ENCODE measurements at regions not wholly inside any gene's neighbourhood (a gene's known extent, or its start where the extent isn't known, plus 50 kb on each side); places are given as distances from the start of the nearest gene placed in this dataset.
A peak's percentile ranks its signal among the peaks of the same experiment; 100 is the strongest.

DNA sequence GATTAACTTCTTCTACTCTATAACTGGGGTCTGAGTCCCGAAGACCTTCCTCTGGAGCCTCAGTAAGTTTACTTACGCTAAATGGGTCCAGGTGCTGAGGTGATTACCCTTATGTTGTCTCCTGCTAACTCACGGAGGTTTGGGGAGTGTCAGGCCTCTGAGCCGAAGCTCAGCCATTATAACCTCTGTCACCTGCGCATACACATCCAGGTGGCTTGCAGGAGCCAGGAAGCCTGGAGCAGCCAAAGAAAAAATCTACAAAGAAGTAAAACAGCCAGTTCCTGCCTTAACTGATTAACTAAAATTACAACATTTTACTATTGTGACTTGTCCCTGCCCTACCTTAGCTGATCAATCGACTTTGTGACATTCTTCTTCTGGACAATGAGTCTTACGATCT, 350.7 kb downstream of the GLRX3 start:
- Histone ChIP-seq H2BK20ac (ENCODE audit: low read depth, low read length, poor library complexity, severe bottlenecking) (no peak overlapping the region), H3K23ac (ENCODE audit: insufficient read length, low read depth, low read length) (no peak overlapping the region), H4K8ac (replicated peaks; ENCODE audit: insufficient read length, low read depth, low read length) (no peak overlapping the region), H3K27ac (ENCODE audit: insufficient read length, low read depth, low read length) (no peak overlapping the region), H3K14ac (ENCODE audit: insufficient read depth, low read length) (no peak overlapping the region), H3K4me2 (ENCODE audit: insufficient read depth, insufficient read length, low read length) (no peak overlapping the region), H3K79me1 (ENCODE audit: insufficient read depth, low read depth, low read length, poor library complexity, severe bottlenecking) (no peaks in the 10 kb centered on the region), H3K4me1 (ENCODE audit: insufficient read depth, low read length) (peaks cover 2% of the 10 kb centered on the region; the same call in 1 of the 2 replicates), H2BK5ac (ENCODE audit: insufficient read length, low read length) (no peak overlapping the region), H3K9ac (ENCODE audit: extremely low read depth, insufficient read length, low read length) (no peak overlapping the region), H3K79me2 (ENCODE audit: insufficient read depth, low read length) (no peaks in the 10 kb centered on the region), H4K91ac (ENCODE audit: insufficient read length, low read depth, low read length) (no peak overlapping the region), H3T11ph (ENCODE audit: low read length) (no peak overlapping the region), H2AK5ac (ENCODE audit: insufficient read length, low read length) (no peak overlapping the region), H3K4ac (ENCODE audit: low read depth, low read length) (no peak overlapping the region), H3K18ac (ENCODE audit: insufficient read length, low read depth, low read length) (no peak overlapping the region), H3K23me2 (ENCODE audit: insufficient read length, low read depth, low read length, poor library complexity, severe bottlenecking) (no peaks in the 10 kb centered on the region), H4K5ac (ENCODE audit: insufficient read length, low read depth, low read length) (no peak overlapping the region), H2AFZ (ENCODE audit: low read length) (no peak overlapping the region), H3K56ac (ENCODE audit: insufficient read length, low read depth, low read length) (no peak overlapping the region), H2BK12ac (ENCODE audit: insufficient read length, low read depth, low read length) (no peak overlapping the region), H2BK120ac (ENCODE audit: low read depth, low read length, poor library complexity, severe bottlenecking) (no peak overlapping the region), H3K27me3 (ENCODE audit: insufficient read depth, low read length) (no peaks in the 10 kb centered on the region), H4K20me1 (ENCODE audit: control insufficient read depth, insufficient read depth, insufficient read length) (no peaks in the 10 kb centered on the region), H3K9me3 (ENCODE audit: control insufficient read depth, low read depth, low read length) (no peaks in the 10 kb centered on the region), H2BK15ac (ENCODE audit: low read depth, low read length) (no peak overlapping the region)
- TF ChIP-seq, protein P1, sequence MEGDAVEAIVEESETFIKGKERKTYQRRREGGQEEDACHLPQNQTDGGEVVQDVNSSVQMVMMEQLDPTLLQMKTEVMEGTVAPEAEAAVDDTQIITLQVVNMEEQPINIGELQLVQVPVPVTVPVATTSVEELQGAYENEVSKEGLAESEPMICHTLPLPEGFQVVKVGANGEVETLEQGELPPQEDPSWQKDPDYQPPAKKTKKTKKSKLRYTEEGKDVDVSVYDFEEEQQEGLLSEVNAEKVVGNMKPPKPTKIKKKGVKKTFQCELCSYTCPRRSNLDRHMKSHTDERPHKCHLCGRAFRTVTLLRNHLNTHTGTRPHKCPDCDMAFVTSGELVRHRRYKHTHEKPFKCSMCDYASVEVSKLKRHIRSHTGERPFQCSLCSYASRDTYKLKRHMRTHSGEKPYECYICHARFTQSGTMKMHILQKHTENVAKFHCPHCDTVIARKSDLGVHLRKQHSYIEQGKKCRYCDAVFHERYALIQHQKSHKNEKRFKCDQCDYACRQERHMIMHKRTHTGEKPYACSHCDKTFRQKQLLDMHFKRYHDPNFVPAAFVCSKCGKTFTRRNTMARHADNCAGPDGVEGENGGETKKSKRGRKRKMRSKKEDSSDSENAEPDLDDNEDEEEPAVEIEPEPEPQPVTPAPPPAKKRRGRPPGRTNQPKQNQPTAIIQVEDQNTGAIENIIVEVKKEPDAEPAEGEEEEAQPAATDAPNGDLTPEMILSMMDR (conservative IDR thresholded peaks at IDR 0.05), result no peak
- H3K4me3 Mint-ChIP-seq, result no peak overlapping the region
- peaks cover 3% of the 10 kb centered on the region for H3K27me3 Mint-ChIP-seq (ENCODE audit: low read depth)
- no CpG with 5 or more reads among the region's 7 CpGs for WGBS (ENCODE audit: extremely low coverage, insufficient read length, low lambda C conversion rate)
- H3K4me1 Mint-ChIP-seq, result peaks cover 21 to 24% of the 10 kb centered on the region in 2 experiments
- no peaks in the 10 kb centered on the region; a peak in 1 of 5 replicates for H3K9me3 Mint-ChIP-seq
- DNase-seq, result no peak
- peak overlapping the region in 1 of 3 experiments; percentile 1; a peak in 1 of 7 replicates for H3K27ac Mint-ChIP-seq
- H3K36me3 Mint-ChIP-seq (ENCODE audit: insufficient read depth in 1 of 3, low read depth in 3 of 3), result no peaks in the 10 kb centered on the region

Data from H9 (cell line).